ENCODE measurements at regions not wholly inside any gene's neighbourhood (a gene's known extent, or its start where the extent isn't known, plus 50 kb on each side); places are given as distances from the start of the nearest gene placed in this dataset.
A peak's percentile ranks its signal among the peaks of the same experiment; 100 is the strongest.

DNA sequence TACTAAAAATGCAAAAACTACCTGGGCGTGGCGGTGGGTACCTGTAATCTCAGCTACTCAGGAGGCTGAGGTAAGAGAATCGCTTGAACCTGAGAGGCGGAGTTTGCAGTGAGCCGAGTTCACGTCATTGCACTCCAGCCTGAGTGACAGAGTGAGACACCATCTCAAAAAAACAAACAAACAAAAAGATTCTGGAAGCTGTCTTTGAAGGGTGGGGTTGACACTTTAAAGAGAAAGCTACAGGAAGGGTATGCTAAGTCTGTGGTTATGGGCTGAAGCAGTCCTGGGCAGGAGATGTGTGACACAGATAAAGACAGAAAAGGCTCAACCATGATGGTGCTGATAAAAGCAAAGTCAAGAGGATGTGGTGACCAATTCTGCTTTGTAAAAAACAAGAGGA, 328.5 kb upstream of the AMELY start:
- peak overlapping the region; percentile 40 for H3K4me3 Mint-ChIP-seq
- H3K9me3 Mint-ChIP-seq: peaks cover 12% of the 10 kb centered on the region
- no peaks in the 10 kb centered on the region for H3K36me3 Mint-ChIP-seq
- peak overlapping the region; percentile 72 for H3K27ac Mint-ChIP-seq
- ChIA-PET POLR2A (interaction anchor here (1.3 kb wide), 1 partner anchor 36 kb away, joined by 3 read pairs; no protein-coding TSS in a partner anchor), CTCF (interaction anchor here (1.6 kb wide), 1 partner anchor 32 kb away, joined by 3 read pairs; no protein-coding TSS in a partner anchor)
- intact Hi-C loops (cut with micrococcal nuclease): loop anchor here (1.0 kb wide), 1 partner anchor 34 kb away; no protein-coding TSS in a partner anchor
- no peaks in the 10 kb centered on the region for H3K27me3 Mint-ChIP-seq
- H3K4me1 Mint-ChIP-seq (ENCODE audit: low read depth): peaks cover 27% of the 10 kb centered on the region
- peak; percentile 56 for DNase-seq

DNA sequence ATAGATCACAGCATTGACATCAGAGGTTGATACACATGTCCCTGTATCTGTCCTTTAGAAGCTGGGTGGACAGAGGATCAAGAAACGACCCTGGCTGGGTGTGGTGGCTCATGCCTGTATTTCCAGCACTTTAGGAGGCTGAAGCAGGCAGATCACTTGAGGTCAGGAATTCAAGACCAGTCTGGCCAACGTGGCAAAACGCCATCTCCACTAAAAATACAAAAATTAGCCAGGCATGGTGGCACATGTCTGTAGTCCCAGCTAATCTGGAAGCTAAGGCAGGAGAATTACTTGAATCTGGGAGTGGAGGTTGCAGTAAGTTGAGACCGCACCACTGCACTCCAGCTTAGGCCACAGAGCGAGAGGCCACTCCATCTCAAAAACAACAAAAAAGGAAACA, 300.4 kb upstream of the AMELY start:
- H3K4me3 Mint-ChIP-seq: no peak overlapping the region
- CTCF ChIA-PET: no interaction called here
- no peaks in the 10 kb centered on the region for H3K27me3 Mint-ChIP-seq
- no peak overlapping the region for H3K27ac Mint-ChIP-seq
- H3K4me1 Mint-ChIP-seq (ENCODE audit: low read depth): no peaks in the 10 kb centered on the region
- no peaks in the 10 kb centered on the region for H3K36me3 Mint-ChIP-seq
- no peak for DNase-seq
- no peaks in the 10 kb centered on the region for H3K9me3 Mint-ChIP-seq
- POLR2A ChIA-PET: no interaction called here
- intact Hi-C loops (cut with micrococcal nuclease): no loop called here

DNA sequence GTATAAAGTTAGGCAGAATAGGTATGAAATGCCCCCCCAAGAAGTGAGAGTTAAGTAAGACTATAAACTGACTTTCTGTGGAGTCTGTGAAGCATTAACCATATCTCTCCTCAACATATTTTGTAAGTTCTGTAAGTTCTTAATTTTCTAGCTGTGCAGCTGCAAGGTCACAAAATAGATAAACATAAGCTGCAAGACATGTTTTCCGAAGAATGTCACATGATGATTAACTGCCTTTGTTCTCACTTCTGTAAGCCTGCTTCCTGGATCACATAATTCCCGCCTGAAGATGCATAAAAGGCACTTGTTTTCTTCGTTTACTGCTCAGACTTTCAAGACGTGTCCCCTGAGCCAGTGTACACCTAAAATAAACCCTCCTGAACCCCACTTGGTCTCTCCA, 292.9 kb upstream of the AMELY start:
- H3K27me3 Mint-ChIP-seq: no peaks in the 10 kb centered on the region
- DNase-seq: no peak
- intact Hi-C loops (cut with micrococcal nuclease): no loop called here
- CTCF ChIA-PET: no interaction called here
- H3K36me3 Mint-ChIP-seq: no peaks in the 10 kb centered on the region
- POLR2A ChIA-PET: no interaction called here
- H3K9me3 Mint-ChIP-seq: no peaks in the 10 kb centered on the region
- H3K4me3 Mint-ChIP-seq: no peak overlapping the region
- peaks cover 3% of the 10 kb centered on the region for H3K4me1 Mint-ChIP-seq (ENCODE audit: low read depth)
- H3K27ac Mint-ChIP-seq: no peak overlapping the region

DNA sequence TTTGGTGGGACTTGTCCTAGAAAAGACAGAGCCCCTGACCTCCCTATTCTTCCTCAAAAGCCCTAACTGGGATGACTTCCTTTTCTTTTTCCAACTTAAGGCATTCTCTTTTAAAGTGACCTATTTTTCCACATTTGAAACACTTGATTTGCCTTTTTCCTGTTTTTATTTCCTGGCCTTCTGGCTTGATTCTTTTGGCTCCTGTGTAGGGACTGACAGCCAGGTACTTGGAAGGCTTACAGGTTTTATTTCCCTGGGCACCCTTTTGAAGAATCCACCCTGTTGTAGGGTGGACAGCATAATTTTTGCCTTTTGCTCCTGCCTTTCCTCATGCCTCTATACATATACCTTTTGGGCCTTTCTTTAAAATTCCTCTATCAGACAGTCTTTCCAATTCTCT, 271.0 kb upstream of the AMELY start:
- ChIA-PET CTCF (no interaction called here), POLR2A (no interaction called here)
- Mint-ChIP-seq H3K4me1 (ENCODE audit: low read depth) (no peaks in the 10 kb centered on the region), H3K27me3 (no peaks in the 10 kb centered on the region), H3K9me3 (peaks cover 27% of the 10 kb centered on the region), H3K36me3 (peaks cover 2% of the 10 kb centered on the region), H3K27ac (no peak overlapping the region), H3K4me3 (no peak overlapping the region)
- intact Hi-C loops (cut with micrococcal nuclease): no loop called here
- no peak for DNase-seq

DNA sequence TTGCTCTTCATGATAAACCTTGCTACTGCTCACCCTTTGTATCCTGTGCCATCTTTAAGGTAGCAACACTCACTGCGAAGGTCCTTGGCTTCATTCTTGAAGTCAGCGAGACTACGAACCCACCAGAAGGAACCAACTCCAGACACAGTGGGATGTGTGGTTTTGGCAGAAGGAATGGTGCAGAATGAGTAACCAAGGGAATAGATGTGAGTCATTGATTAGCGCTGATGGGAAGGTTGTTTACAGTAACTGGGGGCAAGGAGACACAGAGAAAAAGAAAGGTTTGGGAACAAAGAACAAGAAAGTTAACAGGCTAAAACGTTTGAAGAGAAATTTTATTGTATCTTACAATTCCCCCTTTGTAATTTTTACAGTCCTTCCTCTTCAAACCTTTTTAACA, 266.1 kb upstream of the AMELY start:
- H3K27me3 Mint-ChIP-seq: no peaks in the 10 kb centered on the region
- intact Hi-C loops (cut with micrococcal nuclease): loop anchor here (10.0 kb wide), 1 partner anchor 63 kb away; no protein-coding TSS in a partner anchor
- no peaks in the 10 kb centered on the region for H3K4me1 Mint-ChIP-seq (ENCODE audit: low read depth)
- no peak overlapping the region for H3K27ac Mint-ChIP-seq
- CTCF ChIA-PET: no interaction called here
- H3K4me3 Mint-ChIP-seq: no peak overlapping the region
- H3K36me3 Mint-ChIP-seq: no peaks in the 10 kb centered on the region
- H3K9me3 Mint-ChIP-seq: peaks cover 2% of the 10 kb centered on the region
- no peak for DNase-seq
- POLR2A ChIA-PET: no interaction called here

DNA sequence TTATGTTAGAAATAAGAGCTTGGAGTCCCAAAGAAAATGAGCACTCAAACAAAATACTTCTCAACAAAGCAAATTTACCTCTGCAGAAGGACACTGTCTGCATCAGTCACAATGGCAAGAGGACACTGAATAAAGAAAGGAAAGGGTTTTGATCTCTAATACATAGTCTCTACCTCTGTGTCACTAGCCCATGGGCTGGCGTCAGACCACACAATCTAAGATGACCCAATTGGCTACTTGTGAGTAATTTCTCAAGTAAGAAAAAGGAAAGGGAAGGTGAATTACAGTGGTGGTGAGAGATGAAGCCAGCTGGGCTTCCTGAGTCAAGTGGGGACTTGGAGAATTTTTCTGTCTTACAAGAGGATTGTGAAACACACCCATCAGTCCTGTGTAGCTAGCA, 257.9 kb upstream of the AMELY start:
- no peaks in the 10 kb centered on the region for H3K9me3 Mint-ChIP-seq
- H3K4me1 Mint-ChIP-seq (ENCODE audit: low read depth): peaks cover 10% of the 10 kb centered on the region
- H3K27ac Mint-ChIP-seq: no peak overlapping the region
- ChIA-PET CTCF (no interaction called here), POLR2A (no interaction called here)
- peak; percentile 8 for DNase-seq
- no peak overlapping the region for H3K4me3 Mint-ChIP-seq
- H3K27me3 Mint-ChIP-seq: no peaks in the 10 kb centered on the region
- no peaks in the 10 kb centered on the region for H3K36me3 Mint-ChIP-seq
- intact Hi-C loops (cut with micrococcal nuclease): no loop called here

DNA sequence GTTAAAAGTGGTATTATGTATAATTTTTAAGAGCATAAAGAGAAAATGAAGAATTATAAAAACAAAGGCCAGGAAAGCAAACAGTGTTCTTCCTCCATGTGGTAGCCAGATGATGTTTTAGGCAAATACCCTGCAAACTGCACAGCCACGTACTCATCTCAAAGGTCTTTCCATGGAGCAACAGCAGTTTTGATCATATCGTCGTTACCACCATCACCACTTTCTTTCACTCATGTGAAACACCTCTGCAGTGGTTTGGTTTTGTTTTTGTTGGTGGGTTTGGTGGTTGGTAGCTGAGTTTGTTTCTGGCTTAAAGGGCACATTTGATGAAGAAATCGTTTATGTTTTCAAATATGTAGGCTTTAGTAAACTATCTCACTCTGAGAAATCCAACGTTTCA, 229.9 kb upstream of the AMELY start:
- ChIA-PET CTCF (no interaction called here), POLR2A (no interaction called here)
- Mint-ChIP-seq H3K4me3 (no peak overlapping the region), H3K9me3 (no peaks in the 10 kb centered on the region), H3K4me1 (ENCODE audit: low read depth) (no peaks in the 10 kb centered on the region), H3K36me3 (no peaks in the 10 kb centered on the region), H3K27me3 (no peaks in the 10 kb centered on the region), H3K27ac (no peak overlapping the region)
- intact Hi-C loops (cut with micrococcal nuclease): no loop called here
- DNase-seq: peak; percentile 8

Data from activated CD4-positive, alpha-beta memory T cell treated with anti-CD3 and anti-CD28 coated beads for 36 hours (primary cell).